Kidney (tissue), 13 donors: ENCODE measurements at regions not wholly inside any gene's neighbourhood (a gene's known extent, or its start where the extent isn't known, plus 50 kb on each side); places are given as distances from the start of the nearest gene placed in this dataset.
A peak's percentile ranks its signal among the peaks of the same experiment; 100 is the strongest.

Source experiments
- DNase-seq, 5 donors: peaks; one replicate each; pipeline ENCODE4 v3.0.0-alpha.2; 2013 to 2020
- FAIRE-seq: peaks from 2 replicates; lab custom pipeline; 2012; peaks lifted over from hg19 to GRCh38; lab: Jason Lieb, UNC
- H3K27ac ChIP-seq, 2 donors: one replicate each; pipeline ENCODE4 v1.7.0; 2013; ENCODE audit warnings: low read depth in 2 of 2, low read length in 2 of 2, inconsistent platforms in 1 of 2
- H3K27me3 ChIP-seq: one replicate; pipeline ENCODE4 v1.7.1; 2013; ENCODE audit warnings: low read length, inconsistent platforms; ENCODE audit not compliant: control insufficient read depth, insufficient read depth
- H3K36me3 ChIP-seq, 3 donors: one replicate each; pipeline versions ENCODE4 v1.7.0 to v1.7.1; 2013; ENCODE audit warnings: low read length in 3 of 3, control low read depth in 1 of 3, inconsistent platforms in 1 of 3; ENCODE audit not compliant: insufficient read depth in 3 of 3, control insufficient read depth in 2 of 3
- H3K4me1 ChIP-seq, 3 donors: one replicate each; pipeline versions ENCODE4 v1.7.0 to v1.7.1; 2013; ENCODE audit warnings: low read length in 3 of 3, inconsistent platforms in 1 of 3, low read depth in 1 of 3; ENCODE audit not compliant: control insufficient read depth in 2 of 3, insufficient read depth in 2 of 3
- H3K4me3 ChIP-seq, 3 donors: one replicate each; pipeline versions ENCODE4 v1.7.0 to v1.8.1; 2013; ENCODE audit warnings: low read length in 3 of 3, control low read depth in 1 of 3, inconsistent platforms in 1 of 3
- H3K9ac ChIP-seq, 3 donors: one replicate each; pipeline versions ENCODE4 v1.7.0 to v1.7.1; 2013; ENCODE audit warnings: low read length in 3 of 3, control low read depth in 1 of 3, inconsistent platforms in 1 of 3
- H3K9me3 ChIP-seq, 3 donors: one replicate each; pipeline versions ENCODE4 v1.7.0 to v1.7.1; 2013; ENCODE audit warnings: low read length in 3 of 3, control low read depth in 1 of 3, inconsistent platforms in 1 of 3; ENCODE audit not compliant: control insufficient read depth in 2 of 3, insufficient read depth in 1 of 3
- CTCF ChIP-seq: IDR thresholded peaks from 3 replicates; pipeline ENCODE4 v1.5.1; 2012; ENCODE audit warnings: mild to moderate bottlenecking, moderate library complexity, borderline replicate concordance; ENCODE audit not compliant: insufficient read depth; ENCODE audit errors: extremely low read depth
- intact Hi-C: fragments of 100-400 bp; cut with DNase I; formaldehyde crosslinking; loops from one replicate; pipeline ENCODE4 v1.11.1; 2022
- donor health status: control.
- donor health status: control.
- donor health status: control.
- donor health status: control.
- donor health status: control.
- donor health status: DM: yes; HTN: yes; CAD: no.
- donor health status: Normal renal cell carcinoma (clear cell type).

DNA sequence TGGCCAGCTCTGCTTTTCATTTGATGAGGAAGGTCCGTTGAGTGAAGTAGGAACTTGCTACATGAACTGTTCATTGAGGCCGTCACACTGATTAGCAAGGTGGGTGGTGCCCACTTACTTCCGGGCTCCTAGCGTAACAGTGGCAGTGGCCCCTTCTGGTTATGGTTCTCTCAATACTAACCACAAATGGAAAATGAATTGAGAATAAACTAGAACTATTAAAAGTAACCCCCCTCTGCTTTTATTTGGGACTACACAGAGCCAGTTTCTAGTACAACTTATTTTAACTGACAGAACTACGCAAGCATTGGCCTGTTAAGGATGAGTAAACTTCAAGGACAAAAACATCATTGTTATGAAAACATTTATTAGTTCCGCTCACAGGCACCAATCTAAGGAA, 519.1 kb downstream of the INHBA start:
- Histone ChIP-seq H3K9me3 (no peaks in the 10 kb centered on the region), H3K27me3 (no peaks in the 10 kb centered on the region), H3K4me3 (no peak overlapping the region), H3K36me3 (no peaks in the 10 kb centered on the region), H3K9ac (no peak overlapping the region), H3K27ac (no peak overlapping the region), H3K4me1 (peaks cover 0 to 4% (median 3%) of the 10 kb centered on the region in 3 donors)
- DNase-seq (peak in 2 of 5 donors; percentile 10 to 12), FAIRE-seq (no peak)
- intact Hi-C loops: no loop called here
- no peak for TF ChIP-seq CTCF

DNA sequence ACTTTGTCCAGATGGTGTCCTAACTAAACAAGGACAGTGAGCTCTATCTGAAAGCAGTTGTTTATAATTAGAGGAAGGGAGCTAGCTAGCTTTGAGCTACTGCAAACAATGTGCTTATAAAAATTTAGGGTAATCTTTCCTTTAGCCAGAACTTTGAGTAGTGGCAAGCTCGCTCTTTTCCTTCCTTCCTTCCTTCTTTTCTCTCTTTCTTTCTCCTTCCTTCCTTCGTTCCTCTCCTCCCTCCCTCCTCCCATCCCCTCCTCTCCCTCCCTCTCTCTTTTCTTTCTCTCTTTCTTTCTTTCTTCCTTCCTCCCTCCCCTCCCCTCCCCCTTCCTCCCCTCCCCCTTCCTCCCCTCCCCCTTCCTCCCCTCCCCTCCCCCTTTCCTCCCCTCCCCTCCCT, 520.1 kb downstream of the INHBA start:
- Histone ChIP-seq H3K9me3 (no peaks in the 10 kb centered on the region), H3K27ac (no peak overlapping the region), H3K9ac (no peak overlapping the region), H3K4me3 (no peak overlapping the region), H3K27me3 (no peaks in the 10 kb centered on the region), H3K36me3 (no peaks in the 10 kb centered on the region), H3K4me1 (no peaks in the 10 kb centered on the region)
- intact Hi-C loops: no loop called here
- no peak for FAIRE-seq
- no peak for TF ChIP-seq CTCF
- DNase-seq: no peak

- Histone ChIP-seq H3K4me3 (no peak overlapping the region), H3K4me1 (no peaks in the 10 kb centered on the region), H3K9me3 (no peaks in the 10 kb centered on the region), H3K27ac (no peak overlapping the region), H3K27me3 (no peaks in the 10 kb centered on the region), H3K9ac (no peak overlapping the region), H3K36me3 (no peaks in the 10 kb centered on the region)
- no peak for TF ChIP-seq CTCF
- no peak for FAIRE-seq
- intact Hi-C loops: no loop called here
- DNase-seq: no peak
These were observed 527.5 kb downstream of the INHBA start for GRCh38 chr7:41175435-41175834.

DNA sequence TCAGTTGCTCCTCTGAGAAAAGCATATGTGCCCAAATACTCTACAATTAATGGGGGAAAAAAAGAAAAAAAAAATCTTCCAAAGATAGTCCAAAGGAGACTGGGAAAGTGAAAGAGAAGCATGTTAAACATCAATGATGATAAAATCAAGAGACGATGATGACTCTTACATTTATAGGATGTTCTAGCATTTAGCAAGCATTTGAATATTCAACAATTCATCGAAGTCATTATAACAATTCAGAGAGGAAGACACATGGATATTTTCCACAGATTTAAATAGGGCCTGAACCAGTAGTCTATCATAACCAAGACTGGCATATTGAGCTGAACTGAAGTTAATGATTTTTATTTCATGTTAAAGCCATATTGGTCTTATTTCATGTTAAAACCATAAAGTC, 528.4 kb downstream of the INHBA start:
- no peaks in the 10 kb centered on the region for H3K36me3 ChIP-seq
- no peak for FAIRE-seq
- intact Hi-C loops: no loop called here

More for the DNA sequence above, 528.4 kb downstream of the INHBA start:
- H3K9ac ChIP-seq: no peak overlapping the region
- no peak overlapping the region for H3K27ac ChIP-seq
- no peaks in the 10 kb centered on the region for H3K4me1 ChIP-seq
- H3K9me3 ChIP-seq: no peaks in the 10 kb centered on the region
- H3K27me3 ChIP-seq: no peaks in the 10 kb centered on the region
- no peak for TF ChIP-seq CTCF
- no peak overlapping the region for H3K4me3 ChIP-seq
- DNase-seq: no peak
